PC-3 (cell line): ENCODE measurements at regions not wholly inside any gene's neighbourhood (a gene's known extent, or its start where the extent isn't known, plus 50 kb on each side); places are given as distances from the start of the nearest gene placed in this dataset.

Source experiments
- EZH2 ChIP-seq: fragments of 300-600 bp; sonication (generic); IDR thresholded peaks from one replicate; pipeline ENCODE4 v1.6.1; 2017; ENCODE audit warnings: antibody characterized with exemption, mild to moderate bottlenecking, low read length; ENCODE audit not compliant: unreplicated experiment
- EZH2phosphoT487 ChIP-seq: fragments of 300-600 bp; sonication (generic); IDR thresholded peaks from 2 replicates; pipeline ENCODE4 v1.6.1; 2018; ENCODE audit warnings: mild to moderate bottlenecking, antibody characterized with exemption, low read length, borderline replicate concordance
- TF ChIP-seq, protein P1 (sequence below): fragments of 300-600 bp; sonication (generic); conservative IDR thresholded peaks from 2 replicates; pipeline ENCODE4 v1.5.1; 2017; ENCODE audit warnings: antibody characterized with exemption, low read depth, mild to moderate bottlenecking, low read length

DNA sequence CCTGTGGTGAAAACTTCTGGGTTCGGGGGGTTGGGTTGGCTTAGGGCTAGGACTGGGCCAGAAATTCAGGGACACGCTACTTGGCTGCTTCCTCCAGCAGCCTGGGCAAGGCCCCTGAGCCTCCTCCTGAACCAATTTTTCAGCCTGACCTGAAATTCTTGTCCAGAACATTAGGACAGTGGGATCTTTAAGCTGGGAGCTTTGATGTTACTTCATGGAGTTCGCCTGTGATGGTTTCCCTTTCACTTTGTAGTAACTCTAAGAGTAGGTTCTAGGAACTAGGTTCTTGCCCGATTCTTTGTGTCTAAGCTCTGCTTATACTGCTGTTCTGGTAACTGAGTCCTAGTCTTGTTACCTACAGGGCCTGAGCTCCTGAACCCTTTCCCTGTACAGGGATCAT is 75.3 kb downstream of the S1PR1 start:
- TF ChIP-seq, protein P1, sequence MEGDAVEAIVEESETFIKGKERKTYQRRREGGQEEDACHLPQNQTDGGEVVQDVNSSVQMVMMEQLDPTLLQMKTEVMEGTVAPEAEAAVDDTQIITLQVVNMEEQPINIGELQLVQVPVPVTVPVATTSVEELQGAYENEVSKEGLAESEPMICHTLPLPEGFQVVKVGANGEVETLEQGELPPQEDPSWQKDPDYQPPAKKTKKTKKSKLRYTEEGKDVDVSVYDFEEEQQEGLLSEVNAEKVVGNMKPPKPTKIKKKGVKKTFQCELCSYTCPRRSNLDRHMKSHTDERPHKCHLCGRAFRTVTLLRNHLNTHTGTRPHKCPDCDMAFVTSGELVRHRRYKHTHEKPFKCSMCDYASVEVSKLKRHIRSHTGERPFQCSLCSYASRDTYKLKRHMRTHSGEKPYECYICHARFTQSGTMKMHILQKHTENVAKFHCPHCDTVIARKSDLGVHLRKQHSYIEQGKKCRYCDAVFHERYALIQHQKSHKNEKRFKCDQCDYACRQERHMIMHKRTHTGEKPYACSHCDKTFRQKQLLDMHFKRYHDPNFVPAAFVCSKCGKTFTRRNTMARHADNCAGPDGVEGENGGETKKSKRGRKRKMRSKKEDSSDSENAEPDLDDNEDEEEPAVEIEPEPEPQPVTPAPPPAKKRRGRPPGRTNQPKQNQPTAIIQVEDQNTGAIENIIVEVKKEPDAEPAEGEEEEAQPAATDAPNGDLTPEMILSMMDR = no peak
- TF ChIP-seq EZH2 (no peak), EZH2phosphoT487 (no peak)
